ENCODE measurements at regions not wholly inside any gene's neighbourhood (a gene's known extent, or its start where the extent isn't known, plus 50 kb on each side); places are given as distances from the start of the nearest gene placed in this dataset.

GRCh38 chr9:82209797-82210470 lies 221.4 kb downstream of the SPATA31D1 start:
- DNase-seq (ENCODE audit: low read depth), result peak; percentile 8
- TF ChIP-seq CTCF (conservative IDR thresholded peaks at IDR 0.05; ENCODE audit: control insufficient read depth, insufficient read depth, low read depth, low read length), result no peak

GRCh38 chr9:82212885-82213284 lies 224.3 kb downstream of the SPATA31D1 start:
- no peak overlapping the region for H3K4me3 ChIP-seq (ENCODE audit: control insufficient read depth, low read depth, low read length)
- no peak for TF ChIP-seq CTCF (conservative IDR thresholded peaks at IDR 0.05; ENCODE audit: control insufficient read depth, insufficient read depth, low read depth, low read length)
- no peak for DNase-seq (ENCODE audit: low read depth)

More at GRCh38 chr9:82209797-82210470, 221.4 kb downstream of the SPATA31D1 start:
- H3K4me3 ChIP-seq (ENCODE audit: control insufficient read depth, low read depth, low read length), result no peak overlapping the region

- H3K4me3 ChIP-seq (ENCODE audit: control insufficient read depth, low read depth, low read length), result no peak overlapping the region
- DNase-seq (ENCODE audit: low read depth), result no peak
- no peak for TF ChIP-seq CTCF (conservative IDR thresholded peaks at IDR 0.05; ENCODE audit: control insufficient read depth, insufficient read depth, low read depth, low read length)
These were observed 227.9 kb downstream of the SPATA31D1 start for GRCh38 chr9:82216435-82216834.

GRCh38 chr9:82223442-82223841 lies 234.9 kb downstream of the SPATA31D1 start:
- DNase-seq (ENCODE audit: low read depth), result no peak
- TF ChIP-seq CTCF (conservative IDR thresholded peaks at IDR 0.05; ENCODE audit: control insufficient read depth, insufficient read depth, low read depth, low read length), result no peak
- no peak overlapping the region for H3K4me3 ChIP-seq (ENCODE audit: control insufficient read depth, low read depth, low read length)

- no peak for TF ChIP-seq CTCF (conservative IDR thresholded peaks at IDR 0.05; ENCODE audit: control insufficient read depth, insufficient read depth, low read depth, low read length)
- DNase-seq (ENCODE audit: low read depth), result no peak
These were observed 242.8 kb downstream of the SPATA31D1 start for GRCh38 chr9:82231411-82231810.

GRCh38 chr9:82234160-82234943 lies 245.8 kb downstream of the SPATA31D1 start:
- DNase-seq (ENCODE audit: low read depth), result no peak
- no peak for TF ChIP-seq CTCF (conservative IDR thresholded peaks at IDR 0.05; ENCODE audit: control insufficient read depth, insufficient read depth, low read depth, low read length)
- H3K4me3 ChIP-seq (ENCODE audit: control insufficient read depth, low read depth, low read length), result no peak overlapping the region

More at GRCh38 chr9:82231411-82231810, 242.8 kb downstream of the SPATA31D1 start:
- no peak overlapping the region for H3K4me3 ChIP-seq (ENCODE audit: control insufficient read depth, low read depth, low read length)

Measured in fibroblast of mammary gland (primary cell).